ENCODE measurements at regions not wholly inside any gene's neighbourhood (a gene's known extent, or its start where the extent isn't known, plus 50 kb on each side); places are given as distances from the start of the nearest gene placed in this dataset.

- WGBS (ENCODE audit: insufficient coverage, insufficient replicate concordance, low lambda C conversion rate, missing lambda C conversion rate) = 17% methylated on average over 1 of the region's 1 CpG
These were observed 210.4 kb downstream of the CDH19 start for GRCh38 chr18:66393463-66393862.

More at GRCh38 chr18:66393463-66393862, 210.4 kb downstream of the CDH19 start:
- H3K27ac ChIP-seq (ENCODE audit: control insufficient read depth, insufficient read depth) = no peak overlapping the region
- POLR2A ChIA-PET = no interaction called here
- no TSS peak for BruUV-seq (replicated peaks)
- FAIRE-seq (no peak), ATAC-seq (no peak), DNase-seq (ENCODE audit: low read depth, low spot score) (no peak)
- TF ChIP-seq PBX3 (IDR thresholded peaks at IDR 0.05; ENCODE audit: insufficient replicate concordance, low read depth, low read length) = no peak
- TF ChIP-seq CTCF (IDR thresholded peaks at IDR 0.05 in 2 of 3, conservative IDR thresholded peaks at IDR 0.05 in 1 of 3; ENCODE audit: control insufficient read depth in 2 of 3, extremely low read depth in 1 of 3, insufficient read depth in 1 of 3, low read depth in 3 of 3, low read length in 3 of 3) = 0 out of 6 replicates have a peak, but pooled peaks of 1 of the 3 experiments have one; percentile 8
- no peak for TF ChIP-seq MEF2A (IDR thresholded peaks at IDR 0.05; ENCODE audit: insufficient read depth, low read depth, low read length)
- H3K79me2 ChIP-seq (ENCODE audit: control insufficient read depth, insufficient read depth, low read length) = no peaks in the 10 kb centered on the region
- intact Hi-C loops (cut with micrococcal nuclease; ENCODE audit: unreplicated experiment) = no loop called here
- no peak overlapping the region for H2AFZ ChIP-seq (ENCODE audit: control insufficient read depth, low read depth, low read length)
- no peaks in the 10 kb centered on the region for H3K27me3 ChIP-seq (replicated peaks in 1 of 2; ENCODE audit: control insufficient read depth in 2 of 2, insufficient read depth in 2 of 2, low read length in 1 of 2)
- H3K4me2 ChIP-seq (ENCODE audit: control insufficient read depth, insufficient read depth) = no peak overlapping the region
- CTCF ChIA-PET = no interaction called here
- RAD21 ChIA-PET (ENCODE audit: unreplicated experiment) = no interaction called here
- no peaks in the 10 kb centered on the region for H4K20me1 ChIP-seq (ENCODE audit: control insufficient read depth, insufficient read depth)
- H3K4me1 ChIP-seq (ENCODE audit: control insufficient read depth, insufficient read depth, low read length) = no peaks in the 10 kb centered on the region
- no peaks in the 10 kb centered on the region for H3K36me3 ChIP-seq (ENCODE audit: control insufficient read depth in 2 of 2, insufficient read depth in 2 of 2, low read length in 1 of 2)
- H3K9me3 ChIP-seq (replicated peaks; ENCODE audit: control insufficient read depth, insufficient read depth, low read length) = no peaks in the 10 kb centered on the region; the same call in 1 of the 3 replicates
- in situ Hi-C loops (cut with MboI) = no loop called here
- no peak overlapping the region for H3K4me3 ChIP-seq
- H3K9ac ChIP-seq (ENCODE audit: control insufficient read depth, insufficient read depth, low read length) = no peak overlapping the region
- SMC1A ChIA-PET (ENCODE audit: uncharacterized antibody, unreplicated experiment) = interaction anchor here (1.6 to 2.1 kb wide), 2 partner anchors 21 to 36 kb away, joined by 4 read pairs; no protein-coding TSS in a partner anchor
